Prostate gland (tissue), 2 donors: ENCODE measurements at regions not wholly inside any gene's neighbourhood (a gene's known extent, or its start where the extent isn't known, plus 50 kb on each side); places are given as distances from the start of the nearest gene placed in this dataset.

ENCODE experiments used
- POLR2A ChIP-seq: fragments of 450-650 bp; IDR thresholded peaks from one replicate; pipeline ENCODE4 v1.6.1; 2016; ENCODE audit warnings: antibody characterized with exemption, mild to moderate bottlenecking
- POLR2AphosphoS5 ChIP-seq: sonication (generic); formaldehyde crosslinking; IDR thresholded peaks from one replicate; pipeline ENCODE4 v1.6.1; 2017; ENCODE audit warnings: antibody characterized with exemption
- TF ChIP-seq, protein P1 (sequence below), 4 experiments: fragments of 200-600 bp in 2 of 4; fragments of 450-650 bp in 2 of 4; sonication (generic) in 2 of 4; IDR thresholded peaks; 1 replicate in 3 of 4; 2 replicates in 1 of 4; pipeline ENCODE4 v1.5.1; 2016 to 2019; ENCODE audit warnings: antibody characterized with exemption in 4 of 4, mild to moderate bottlenecking in 2 of 4, moderate library complexity in 2 of 4

DNA sequence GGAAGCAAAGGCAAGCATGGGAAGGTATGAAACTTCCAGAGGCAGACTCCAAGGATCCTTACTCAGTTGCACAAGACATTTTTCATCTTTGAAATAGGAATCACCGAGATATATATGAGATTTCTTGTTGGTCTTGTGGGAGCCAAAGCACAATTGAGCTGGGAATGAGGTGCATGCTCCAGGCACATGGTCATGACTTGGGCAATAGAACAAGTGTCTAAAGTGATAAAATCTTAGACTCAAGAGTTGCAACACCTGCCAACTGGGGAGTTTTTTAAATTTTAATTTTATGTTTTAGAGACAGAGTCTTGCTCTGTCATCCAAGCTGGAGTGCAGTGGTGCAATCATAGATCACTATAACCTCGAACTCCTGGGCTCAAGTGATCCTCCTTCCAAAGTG lies 169.5 kb upstream of the ADCY1 start:
- TF ChIP-seq, protein P1, sequence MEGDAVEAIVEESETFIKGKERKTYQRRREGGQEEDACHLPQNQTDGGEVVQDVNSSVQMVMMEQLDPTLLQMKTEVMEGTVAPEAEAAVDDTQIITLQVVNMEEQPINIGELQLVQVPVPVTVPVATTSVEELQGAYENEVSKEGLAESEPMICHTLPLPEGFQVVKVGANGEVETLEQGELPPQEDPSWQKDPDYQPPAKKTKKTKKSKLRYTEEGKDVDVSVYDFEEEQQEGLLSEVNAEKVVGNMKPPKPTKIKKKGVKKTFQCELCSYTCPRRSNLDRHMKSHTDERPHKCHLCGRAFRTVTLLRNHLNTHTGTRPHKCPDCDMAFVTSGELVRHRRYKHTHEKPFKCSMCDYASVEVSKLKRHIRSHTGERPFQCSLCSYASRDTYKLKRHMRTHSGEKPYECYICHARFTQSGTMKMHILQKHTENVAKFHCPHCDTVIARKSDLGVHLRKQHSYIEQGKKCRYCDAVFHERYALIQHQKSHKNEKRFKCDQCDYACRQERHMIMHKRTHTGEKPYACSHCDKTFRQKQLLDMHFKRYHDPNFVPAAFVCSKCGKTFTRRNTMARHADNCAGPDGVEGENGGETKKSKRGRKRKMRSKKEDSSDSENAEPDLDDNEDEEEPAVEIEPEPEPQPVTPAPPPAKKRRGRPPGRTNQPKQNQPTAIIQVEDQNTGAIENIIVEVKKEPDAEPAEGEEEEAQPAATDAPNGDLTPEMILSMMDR (IDR thresholded peaks at IDR 0.05), result no peak
- TF ChIP-seq POLR2A (no peak), POLR2AphosphoS5 (no peak)
